Trophoblast cell (in vitro differentiated cells and primary cell): ENCODE measurements at regions not wholly inside any gene's neighbourhood (a gene's known extent, or its start where the extent isn't known, plus 50 kb on each side); places are given as distances from the start of the nearest gene placed in this dataset.
"Not testable (repeated sequence)": the region's sequence is repeated elsewhere in the genome, so short reads cannot be mapped to it uniquely, and the experiment has no call there.

Experiments used
- DNase-seq, 2 donors: peaks; one replicate each; pipeline ENCODE4 v3.0.0-alpha.2; 2016
- H2AFZ ChIP-seq: 2 replicates; pipeline ENCODE4 v1.6.1; 2013; ENCODE audit warnings: low read length, moderate library complexity, mild to moderate bottlenecking; ENCODE audit not compliant: insufficient read depth, poor library complexity
- H2AK5ac ChIP-seq: 2 replicates; pipeline ENCODE4 v1.6.1; 2013; ENCODE audit warnings: mild to moderate bottlenecking, low read length
- H2BK120ac ChIP-seq: 2 replicates; pipeline ENCODE4 v1.6.1; 2013; ENCODE audit warnings: low read length, mild to moderate bottlenecking, moderate library complexity; ENCODE audit not compliant: insufficient read depth, poor library complexity
- H2BK12ac ChIP-seq: 2 replicates; pipeline ENCODE4 v1.6.1; 2013; ENCODE audit warnings: mild to moderate bottlenecking, low read length, moderate library complexity
- H2BK5ac ChIP-seq: 2 replicates; pipeline ENCODE4 v1.6.1; 2013; ENCODE audit warnings: low read length, low read depth, moderate library complexity, mild to moderate bottlenecking; ENCODE audit not compliant: poor library complexity
- H3K14ac ChIP-seq: 2 replicates; pipeline ENCODE4 v1.6.1; 2013; ENCODE audit warnings: mild to moderate bottlenecking, low read length
- H3K18ac ChIP-seq: 2 replicates; pipeline ENCODE4 v1.6.1; 2013; ENCODE audit warnings: mild to moderate bottlenecking, low read length
- H3K23ac ChIP-seq: 2 replicates; pipeline ENCODE4 v1.6.1; 2013; ENCODE audit warnings: low read length
- H3K27ac ChIP-seq: 2 replicates; pipeline ENCODE4 v1.5.1; 2013; ENCODE audit warnings: low read depth, mild to moderate bottlenecking, inconsistent platforms, low read length, moderate library complexity
- H3K27me3 ChIP-seq: 2 replicates; pipeline ENCODE4 v1.6.1; 2013; ENCODE audit warnings: inconsistent platforms, mild to moderate bottlenecking, low read length, moderate library complexity; ENCODE audit not compliant: insufficient read depth
- H3K36me3 ChIP-seq, 2 experiments: 1 replicate in 1 of 2; 2 replicates in 1 of 2; pipeline ENCODE4 v1.6.1; 2013; ENCODE audit warnings: low read length in 2 of 2, mild to moderate bottlenecking in 2 of 2, moderate library complexity in 1 of 2; ENCODE audit not compliant: insufficient read depth in 2 of 2, control insufficient read depth in 1 of 2
- H3K4ac ChIP-seq: 2 replicates; pipeline ENCODE4 v1.6.1; 2013; ENCODE audit warnings: low read depth, mild to moderate bottlenecking, low read length, moderate library complexity
- H3K4me1 ChIP-seq, 2 experiments: 1 replicate in 1 of 2; 2 replicates in 1 of 2; pipeline ENCODE4 v1.6.1; 2013; ENCODE audit warnings: low read length in 2 of 2, mild to moderate bottlenecking in 2 of 2, moderate library complexity in 1 of 2; ENCODE audit not compliant: insufficient read depth in 2 of 2, control insufficient read depth in 1 of 2
- H3K4me2 ChIP-seq: 2 replicates; pipeline ENCODE4 v1.6.1; 2013; ENCODE audit warnings: inconsistent platforms, mild to moderate bottlenecking, low read length, moderate library complexity
- H3K4me3 ChIP-seq: 2 replicates; pipeline ENCODE4 v1.5.1; 2013; ENCODE audit warnings: mild to moderate bottlenecking, low read depth, low read length, inconsistent platforms
- H3K79me1 ChIP-seq: one replicate; pipeline ENCODE4 v1.6.1; 2013; ENCODE audit warnings: low read length
- H3K79me2 ChIP-seq: 2 replicates; pipeline ENCODE4 v1.6.1; 2013; ENCODE audit warnings: low read length, mild to moderate bottlenecking; ENCODE audit not compliant: control insufficient read depth, insufficient read depth, poor library complexity
- H3K9ac ChIP-seq: 2 replicates; pipeline ENCODE4 v1.6.1; 2013; ENCODE audit warnings: mild to moderate bottlenecking, low read length
- H3K9me3 ChIP-seq: 2 replicates; pipeline ENCODE4 v1.6.1; 2013; ENCODE audit warnings: low read depth, mild to moderate bottlenecking, control low read depth, inconsistent platforms, low read length; ENCODE audit not compliant: insufficient read depth
- H4K12ac ChIP-seq: 2 replicates; pipeline ENCODE4 v1.6.1; 2013; ENCODE audit warnings: low read depth, mild to moderate bottlenecking, low read length, moderate library complexity
- H4K8ac ChIP-seq: 2 replicates; pipeline ENCODE4 v1.6.1; 2013; ENCODE audit warnings: low read depth, mild to moderate bottlenecking, low read length, moderate library complexity
- H4K91ac ChIP-seq: one replicate; pipeline ENCODE4 v1.6.1; 2013; ENCODE audit warnings: low read depth, mild to moderate bottlenecking, low read length, moderate library complexity
- WGBS: extraction: QIAGEN DNeasy Blood & Tissue Kit; methylation state at CpG from one replicate; pipeline ENCODE4 v1.1.7; 2013; ENCODE audit warnings: missing lambda C conversion rate; ENCODE audit not compliant: insufficient read length, insufficient coverage; ENCODE audit errors: extremely low coverage; 5-methylcytosine and 5-hydroxymethylcytosine counted together

DNA sequence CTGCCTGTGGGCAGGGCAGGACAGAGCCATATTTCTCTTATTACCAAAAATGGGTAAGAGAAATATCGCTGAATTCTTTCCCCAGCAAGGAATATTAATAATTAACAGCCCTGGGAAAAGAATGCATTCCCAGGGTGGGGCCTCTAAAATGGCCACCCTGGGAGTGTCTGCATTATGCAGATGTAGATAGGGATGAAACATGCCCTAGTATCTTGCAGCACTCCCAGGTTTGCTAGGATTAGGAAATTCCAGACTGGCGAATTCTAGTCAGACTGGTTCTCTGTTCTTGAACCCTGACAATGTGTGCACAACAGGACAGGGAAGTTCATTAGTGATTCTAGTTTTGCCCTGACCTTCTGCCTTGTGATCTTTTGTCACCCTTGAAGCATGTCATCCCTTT, 1069.3 kb downstream of the CDH9 start:
- H3K4ac ChIP-seq, H3K79me1 ChIP-seq, H3K4me3 ChIP-seq, H2AK5ac ChIP-seq, H3K23ac ChIP-seq, H3K4me1 ChIP-seq, H2BK12ac ChIP-seq, H2AFZ ChIP-seq, H4K91ac ChIP-seq, H2BK120ac ChIP-seq, H3K79me2 ChIP-seq, H3K9me3 ChIP-seq, H3K14ac ChIP-seq, H3K36me3 ChIP-seq, H4K12ac ChIP-seq, H3K9ac ChIP-seq, H3K18ac ChIP-seq, H3K4me2 ChIP-seq, DNase-seq, H3K27ac ChIP-seq, H2BK5ac ChIP-seq, H4K8ac ChIP-seq, H3K27me3 ChIP-seq: not testable (repeated sequence)
- WGBS, result no CpG with 5 or more reads among the region's 2 CpGs

DNA sequence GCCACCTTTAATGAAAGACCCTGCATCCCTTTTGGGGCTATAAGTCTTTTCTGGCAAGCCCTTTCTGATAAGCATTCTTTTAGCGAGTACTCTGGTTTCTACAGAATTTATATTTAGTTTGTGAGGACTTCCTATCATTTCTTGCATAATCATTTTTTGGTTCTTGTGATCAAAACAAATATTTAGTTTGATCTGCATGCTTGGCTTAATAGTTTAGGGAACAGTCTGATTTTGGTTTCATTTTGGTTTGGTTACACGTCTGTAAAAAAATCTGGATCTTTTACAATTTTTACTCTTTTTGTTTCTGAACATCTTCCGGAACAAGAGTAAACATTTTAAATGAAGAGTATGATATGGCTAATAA, 1074.4 kb downstream of the CDH9 start:
- H3K79me1 ChIP-seq, result no peaks in the 10 kb centered on the region
- no peak overlapping the region for H2BK12ac ChIP-seq

DNA sequence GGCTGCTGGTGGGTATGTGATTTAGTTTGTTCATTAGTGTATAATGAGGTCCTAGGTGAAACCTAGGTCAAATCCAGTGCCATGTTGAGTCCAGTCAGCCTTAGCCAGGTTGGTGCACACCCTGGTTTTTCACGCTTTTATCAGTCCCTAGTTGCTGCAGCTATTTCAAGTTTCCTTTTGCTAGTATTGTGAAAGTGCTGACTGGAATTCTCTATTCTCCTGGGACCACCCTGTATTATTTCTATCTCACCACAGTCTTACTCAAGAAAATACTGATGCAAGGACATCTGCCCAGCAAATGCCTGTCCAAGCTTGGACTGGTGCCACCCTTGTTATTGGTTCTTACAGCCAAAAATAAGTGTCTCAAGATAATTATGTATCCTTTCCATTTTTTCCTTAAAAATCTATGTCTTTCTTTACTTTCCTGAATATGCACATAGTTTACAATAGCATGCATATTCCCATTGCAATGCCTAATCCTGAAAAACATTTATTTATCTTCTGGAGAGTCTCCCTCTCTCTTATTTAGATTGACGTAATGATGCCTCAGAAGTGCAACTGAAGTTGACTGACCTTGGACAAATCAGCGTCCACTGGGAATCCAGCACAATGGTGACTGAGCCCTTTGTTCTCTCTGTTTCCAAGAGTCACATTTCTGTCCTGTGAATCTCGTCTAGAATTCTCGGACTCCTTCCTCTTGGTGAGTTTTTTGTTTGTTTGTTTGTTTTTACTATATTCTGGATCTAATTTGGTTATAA, 1075.0 kb downstream of the CDH9 start:
- Histone ChIP-seq H2BK5ac (no peak overlapping the region), H3K4ac (no peak overlapping the region), H3K23ac (no peak overlapping the region), H2AFZ (no peak overlapping the region), H3K14ac (no peak overlapping the region), H2BK12ac (no peak overlapping the region), H3K9me3 (no peaks in the 10 kb centered on the region), H3K4me2 (no peak overlapping the region), H3K18ac (no peak overlapping the region), H3K27ac (no peak overlapping the region), H3K4me3 (no peak overlapping the region), H4K8ac (no peak overlapping the region), H4K91ac (no peak overlapping the region), H4K12ac (no peak overlapping the region), H3K4me1 (no peaks in the 10 kb centered on the region), H2AK5ac (no peak overlapping the region), H3K79me2 (no peaks in the 10 kb centered on the region), H2BK120ac (no peak overlapping the region), H3K27me3 (no peaks in the 10 kb centered on the region), H3K9ac (no peak overlapping the region), H3K36me3 (no peaks in the 10 kb centered on the region), H3K79me1 (no peaks in the 10 kb centered on the region)
- no peak for DNase-seq
- no CpG with 5 or more reads among the region's 5 CpGs for WGBS

More for the DNA sequence above, 1074.4 kb downstream of the CDH9 start:
- Histone ChIP-seq H2AFZ (no peak overlapping the region), H4K8ac (no peak overlapping the region), H3K4me3 (no peak overlapping the region), H3K79me2 (no peaks in the 10 kb centered on the region), H3K23ac (no peak overlapping the region), H3K27ac (no peak overlapping the region), H3K18ac (no peak overlapping the region), H3K36me3 (no peaks in the 10 kb centered on the region), H4K91ac (no peak overlapping the region), H3K9me3 (no peaks in the 10 kb centered on the region), H3K27me3 (no peaks in the 10 kb centered on the region), H3K4ac (no peak overlapping the region), H3K4me1 (no peaks in the 10 kb centered on the region), H2BK5ac (no peak overlapping the region), H3K9ac (no peak overlapping the region), H3K4me2 (no peak overlapping the region), H3K14ac (no peak overlapping the region), H4K12ac (no peak overlapping the region), H2BK120ac (no peak overlapping the region), H2AK5ac (no peak overlapping the region)
- DNase-seq, result no peak
- WGBS, result no CpG with 5 or more reads among the region's 3 CpGs

DNA sequence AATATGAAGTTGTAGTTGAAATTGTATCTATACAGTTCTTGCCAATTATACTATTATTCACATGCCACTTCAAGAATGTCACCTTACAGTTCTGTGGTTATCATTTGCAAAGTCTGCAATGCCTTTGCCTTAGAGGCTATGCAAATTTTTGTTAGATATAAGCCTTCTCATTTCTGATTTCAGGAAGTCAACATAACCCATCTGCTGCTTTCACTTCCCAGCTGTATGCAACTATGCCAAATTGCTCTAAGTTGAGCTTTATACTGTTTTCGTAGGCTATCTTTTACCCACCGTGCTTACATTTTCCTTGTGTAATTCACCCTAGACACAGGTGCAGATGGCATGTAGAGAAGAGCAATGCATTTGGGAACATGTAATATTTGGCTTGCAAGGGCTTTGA, 1083.0 kb downstream of the CDH9 start:
- no CpG with 5 or more reads among the region's 2 CpGs for WGBS
- no peak overlapping the region for H3K14ac ChIP-seq
- H3K4me1 ChIP-seq, result no peaks in the 10 kb centered on the region
- H2BK5ac ChIP-seq, result no peak overlapping the region
- H4K91ac ChIP-seq, result no peak overlapping the region
- no peaks in the 10 kb centered on the region for H3K79me2 ChIP-seq
- H4K8ac ChIP-seq, result no peak overlapping the region
- no peak overlapping the region for H3K23ac ChIP-seq
- no peaks in the 10 kb centered on the region for H3K27me3 ChIP-seq
- no peak for DNase-seq
- no peaks in the 10 kb centered on the region for H3K79me1 ChIP-seq
- H2AFZ ChIP-seq, result no peak overlapping the region
- H4K12ac ChIP-seq, result no peak overlapping the region
- H2AK5ac ChIP-seq, result no peak overlapping the region
- H3K4me2 ChIP-seq, result no peak overlapping the region
- no peak overlapping the region for H3K18ac ChIP-seq
- no peak overlapping the region for H3K9ac ChIP-seq
- no peak overlapping the region for H2BK120ac ChIP-seq
- H3K4ac ChIP-seq, result no peak overlapping the region
- H3K9me3 ChIP-seq, result no peaks in the 10 kb centered on the region
- no peak overlapping the region for H3K27ac ChIP-seq
- no peaks in the 10 kb centered on the region for H3K36me3 ChIP-seq
- H2BK12ac ChIP-seq, result no peak overlapping the region
- H3K4me3 ChIP-seq, result no peak overlapping the region
